ENCODE measurements at regions not wholly inside any gene's neighbourhood (a gene's known extent, or its start where the extent isn't known, plus 50 kb on each side); places are given as distances from the start of the nearest gene placed in this dataset.

GRCh38 chr10:71132321-71132810, 80.0 kb upstream of the UNC5B start:
- H3K4me3 ChIP-seq (ENCODE audit: low read length), result no peak overlapping the region
- no peak for TF ChIP-seq CTCF (conservative IDR thresholded peaks at IDR 0.05; ENCODE audit: low read length)
- DNase-seq (ENCODE audit: low read depth), result no peak

GRCh38 chr10:71133710-71134686, 78.4 kb upstream of the UNC5B start:
- no peak for DNase-seq (ENCODE audit: low read depth)
- no peak for TF ChIP-seq CTCF (conservative IDR thresholded peaks at IDR 0.05; ENCODE audit: low read length)
- no peak overlapping the region for H3K4me3 ChIP-seq (ENCODE audit: low read length)

- DNase-seq (ENCODE audit: low read depth), result no peak
- no peak for TF ChIP-seq CTCF (conservative IDR thresholded peaks at IDR 0.05; ENCODE audit: low read length)
- no peak overlapping the region for H3K4me3 ChIP-seq (ENCODE audit: low read length)
Measured at GRCh38 chr10:71134732-71135211, 77.6 kb upstream of the UNC5B start.

GRCh38 chr10:71135236-71135635, 77.1 kb upstream of the UNC5B start:
- DNase-seq (ENCODE audit: low read depth), result no peak
- H3K4me3 ChIP-seq (ENCODE audit: low read length), result no peak overlapping the region
- no peak for TF ChIP-seq CTCF (conservative IDR thresholded peaks at IDR 0.05; ENCODE audit: low read length)

GRCh38 chr10:71136036-71136721, 76.2 kb upstream of the UNC5B start:
- TF ChIP-seq CTCF (conservative IDR thresholded peaks at IDR 0.05; ENCODE audit: low read length), result no peak
- no peak for DNase-seq (ENCODE audit: low read depth)
- no peak overlapping the region for H3K4me3 ChIP-seq (ENCODE audit: low read length)

GRCh38 chr10:71137701-71138100, 74.7 kb upstream of the UNC5B start:
- no peak overlapping the region for H3K4me3 ChIP-seq (ENCODE audit: low read length)
- TF ChIP-seq CTCF (conservative IDR thresholded peaks at IDR 0.05; ENCODE audit: low read length), result no peak
- DNase-seq (ENCODE audit: low read depth), result no peak
